HepG2 (cell line): ENCODE measurements at regions not wholly inside any gene's neighbourhood (a gene's known extent, or its start where the extent isn't known, plus 50 kb on each side); places are given as distances from the start of the nearest gene placed in this dataset.

ENCODE experiments used
- CBX5 ChIP-seq: sonication (generic); formaldehyde crosslinking; IDR thresholded peaks from 2 replicates; pipeline ENCODE4 v1.4.0; 2020; ENCODE audit warnings: missing genetic modification reagents, borderline replicate concordance
- NFKBIZ ChIP-seq: IDR thresholded peaks from 2 replicates; pipeline ENCODE4 v1.6.1; 2018; ENCODE audit warnings: missing genetic modification reagents, missing compliant biosample characterization
- PAX8 ChIP-seq: sonication (generic); formaldehyde crosslinking; IDR thresholded peaks from 2 replicates; pipeline ENCODE4 v1.8.0; 2022; ENCODE audit warnings: mild to moderate bottlenecking, missing genetic modification reagents, borderline replicate concordance
- SMAD3 ChIP-seq: sonication (generic); formaldehyde crosslinking; IDR thresholded peaks from 2 replicates; pipeline ENCODE4 v1.4.0; 2020; ENCODE audit warnings: missing genetic modification reagents
- YEATS2 ChIP-seq: sonication (generic); formaldehyde crosslinking; IDR thresholded peaks from 2 replicates; pipeline ENCODE4 v1.4.0; 2020; ENCODE audit warnings: missing genetic modification reagents, borderline replicate concordance
- ZEB1 ChIP-seq: IDR thresholded peaks from 2 replicates; pipeline ENCODE4 v1.6.1; 2012; ENCODE audit warnings: mild to moderate bottlenecking, low read depth, inconsistent platforms; ENCODE audit not compliant: insufficient replicate concordance
- ZNF773 ChIP-seq: sonication (generic); formaldehyde crosslinking; IDR thresholded peaks from 2 replicates; pipeline ENCODE4 v1.4.0; 2020; ENCODE audit warnings: missing genetic modification reagents, borderline replicate concordance
- TF ChIP-seq, protein P1 (sequence below), 2 experiments: sonication (generic) in 1 of 2; formaldehyde crosslinking in 1 of 2; IDR thresholded peaks; 2 replicates each; pipeline versions ENCODE4 v1.6.1 to v1.9.0; 2014 to 2022; ENCODE audit warnings: antibody characterized with exemption in 1 of 2, borderline replicate concordance in 1 of 2, inconsistent platforms in 1 of 2, low read depth in 1 of 2, missing genetic modification reagents in 1 of 2
- TF ChIP-seq, protein P2 (sequence below): sonication (generic); formaldehyde crosslinking; IDR thresholded peaks from 2 replicates; pipeline ENCODE4 v1.4.0; 2020; ENCODE audit warnings: missing genetic modification reagents, mild to moderate bottlenecking, borderline replicate concordance

DNA sequence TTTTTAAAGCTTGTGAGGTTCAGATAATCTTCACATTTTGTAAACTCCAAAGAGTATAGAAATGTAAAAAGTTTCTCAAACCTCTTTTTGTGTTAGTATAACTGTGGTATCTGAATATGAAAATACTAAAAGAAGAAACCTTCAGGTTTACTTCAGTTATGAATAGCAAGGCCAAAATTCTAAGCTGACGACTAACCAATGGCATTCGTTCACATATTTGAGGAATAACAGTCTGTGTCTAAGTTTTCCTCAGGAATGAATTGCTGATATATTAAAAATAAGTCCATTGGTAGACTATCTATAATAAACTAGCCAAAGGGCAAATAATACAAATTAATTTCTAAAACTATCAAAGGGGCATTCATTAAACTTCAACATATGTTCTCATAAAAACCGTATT is 206.0 kb downstream of the CXCL12 start (continued):
- TF ChIP-seq, protein P1, sequence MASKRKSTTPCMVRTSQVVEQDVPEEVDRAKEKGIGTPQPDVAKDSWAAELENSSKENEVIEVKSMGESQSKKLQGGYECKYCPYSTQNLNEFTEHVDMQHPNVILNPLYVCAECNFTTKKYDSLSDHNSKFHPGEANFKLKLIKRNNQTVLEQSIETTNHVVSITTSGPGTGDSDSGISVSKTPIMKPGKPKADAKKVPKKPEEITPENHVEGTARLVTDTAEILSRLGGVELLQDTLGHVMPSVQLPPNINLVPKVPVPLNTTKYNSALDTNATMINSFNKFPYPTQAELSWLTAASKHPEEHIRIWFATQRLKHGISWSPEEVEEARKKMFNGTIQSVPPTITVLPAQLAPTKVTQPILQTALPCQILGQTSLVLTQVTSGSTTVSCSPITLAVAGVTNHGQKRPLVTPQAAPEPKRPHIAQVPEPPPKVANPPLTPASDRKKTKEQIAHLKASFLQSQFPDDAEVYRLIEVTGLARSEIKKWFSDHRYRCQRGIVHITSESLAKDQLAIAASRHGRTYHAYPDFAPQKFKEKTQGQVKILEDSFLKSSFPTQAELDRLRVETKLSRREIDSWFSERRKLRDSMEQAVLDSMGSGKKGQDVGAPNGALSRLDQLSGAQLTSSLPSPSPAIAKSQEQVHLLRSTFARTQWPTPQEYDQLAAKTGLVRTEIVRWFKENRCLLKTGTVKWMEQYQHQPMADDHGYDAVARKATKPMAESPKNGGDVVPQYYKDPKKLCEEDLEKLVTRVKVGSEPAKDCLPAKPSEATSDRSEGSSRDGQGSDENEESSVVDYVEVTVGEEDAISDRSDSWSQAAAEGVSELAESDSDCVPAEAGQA (IDR thresholded peaks at IDR 0.05; ENCODE audit: low read depth) = no peak
- TF ChIP-seq, protein P1 (CRISPR knock-in tag; IDR thresholded peaks at IDR 0.05; ENCODE audit: borderline replicate concordance) = no peak
- TF ChIP-seq SMAD3 (CRISPR knock-in tag) = no peak
- TF ChIP-seq NFKBIZ (CRISPR knock-in tag) = no peak
- TF ChIP-seq CBX5 (CRISPR knock-in tag) = no peak
- TF ChIP-seq YEATS2 (CRISPR knock-in tag) = no peak
- TF ChIP-seq PAX8 = no peak
- TF ChIP-seq ZEB1 = no peak
- no peak for TF ChIP-seq ZNF773 (CRISPR knock-in tag)
- TF ChIP-seq, protein P2, sequence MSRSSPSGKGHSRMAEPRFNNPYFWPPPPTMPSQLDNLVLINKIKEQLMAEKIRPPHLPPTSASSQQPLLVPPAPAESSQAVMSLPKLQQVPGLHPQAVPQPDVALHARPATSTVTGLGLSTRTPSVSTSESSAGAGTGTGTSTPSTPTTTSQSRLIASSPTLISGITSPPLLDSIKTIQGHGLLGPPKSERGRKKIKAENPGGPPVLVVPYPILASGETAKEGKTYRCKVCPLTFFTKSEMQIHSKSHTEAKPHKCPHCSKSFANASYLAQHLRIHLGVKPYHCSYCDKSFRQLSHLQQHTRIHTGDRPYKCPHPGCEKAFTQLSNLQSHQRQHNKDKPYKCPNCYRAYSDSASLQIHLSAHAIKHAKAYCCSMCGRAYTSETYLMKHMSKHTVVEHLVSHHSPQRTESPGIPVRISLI (CRISPR knock-in tag) = no peak
